H54 (cell line): ENCODE measurements at regions not wholly inside any gene's neighbourhood (a gene's known extent, or its start where the extent isn't known, plus 50 kb on each side); places are given as distances from the start of the nearest gene placed in this dataset.

Source experiments
- DNase-seq: peaks from one replicate; pipeline ENCODE4 v3.0.0; 2011; ENCODE audit warnings: low spot score, mixed read lengths; ENCODE audit not compliant: insufficient read length
- FAIRE-seq: peaks from 3 replicates; lab custom pipeline; 2011; peaks lifted over from hg19 to GRCh38; lab: Jason Lieb, UNC
- POLR2A ChIP-seq: IDR thresholded peaks from 2 replicates; pipeline ENCODE4 v1.6.1; 2011; ENCODE audit warnings: low read depth, mild to moderate bottlenecking, low read length

DNA sequence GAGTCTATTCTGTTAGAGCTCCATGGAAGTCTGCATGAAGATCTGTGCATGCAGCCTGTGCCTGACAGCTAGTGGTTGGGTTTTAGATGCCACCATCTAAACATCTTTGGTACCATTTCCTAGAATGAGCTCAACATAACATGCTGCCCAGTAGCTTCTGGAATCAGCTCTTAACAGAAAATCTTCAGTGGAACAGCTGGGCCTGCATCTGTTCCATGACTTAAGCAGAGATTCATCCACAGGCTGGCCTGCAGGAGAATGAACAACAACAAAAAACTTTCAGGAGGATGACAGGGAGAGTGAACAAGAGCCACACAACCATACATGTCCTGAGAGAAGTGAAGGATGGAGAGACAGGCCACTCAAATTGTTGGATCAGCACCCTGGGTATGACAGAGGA lies 316.6 kb downstream of the RDH14 start:
- FAIRE-seq = no peak
- DNase-seq = no peak
- TF ChIP-seq POLR2A = no peak

DNA sequence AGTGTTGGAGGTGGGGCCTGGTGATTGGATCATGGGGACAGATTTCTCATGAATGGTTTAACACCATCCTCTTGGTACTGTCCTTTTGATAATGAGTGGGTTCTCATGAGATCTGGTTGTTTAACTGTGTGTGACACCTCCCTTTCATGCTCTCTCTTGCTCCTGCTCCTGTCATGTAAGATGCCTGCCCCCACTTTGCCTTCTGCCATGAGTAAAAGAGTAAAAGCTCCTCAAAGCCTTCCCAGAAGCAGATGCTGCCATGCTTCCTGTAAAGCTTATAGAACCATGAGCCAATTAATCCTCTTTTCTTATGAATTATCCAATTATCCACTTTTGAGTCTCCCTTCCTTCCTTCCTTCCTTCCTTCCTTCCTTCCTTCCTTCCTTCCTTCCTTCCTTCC lies 317.7 kb downstream of the RDH14 start:
- FAIRE-seq (no peak), DNase-seq (no peak)
- no peak for TF ChIP-seq POLR2A

DNA sequence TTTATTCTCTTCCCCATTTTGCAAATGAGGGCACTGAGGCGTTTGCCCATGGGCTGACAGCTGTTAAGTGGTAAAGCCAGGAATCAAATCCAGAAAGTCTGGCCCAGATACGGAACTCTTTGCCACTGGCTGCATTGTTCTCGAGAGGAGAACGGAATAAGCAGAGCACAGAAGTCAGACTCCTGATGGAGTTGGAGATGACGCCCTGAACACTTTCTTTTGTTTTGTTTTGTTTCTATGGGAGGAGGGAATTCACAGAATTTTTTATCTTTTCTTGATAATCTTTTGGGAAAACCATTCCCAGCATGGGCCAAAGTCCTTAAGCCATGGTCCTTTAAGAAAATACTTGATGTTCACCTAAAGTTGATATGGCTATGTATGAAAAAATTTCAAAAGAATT lies 322.2 kb downstream of the RDH14 start:
- no peak for TF ChIP-seq POLR2A
- no peak for DNase-seq
- no peak for FAIRE-seq

DNA sequence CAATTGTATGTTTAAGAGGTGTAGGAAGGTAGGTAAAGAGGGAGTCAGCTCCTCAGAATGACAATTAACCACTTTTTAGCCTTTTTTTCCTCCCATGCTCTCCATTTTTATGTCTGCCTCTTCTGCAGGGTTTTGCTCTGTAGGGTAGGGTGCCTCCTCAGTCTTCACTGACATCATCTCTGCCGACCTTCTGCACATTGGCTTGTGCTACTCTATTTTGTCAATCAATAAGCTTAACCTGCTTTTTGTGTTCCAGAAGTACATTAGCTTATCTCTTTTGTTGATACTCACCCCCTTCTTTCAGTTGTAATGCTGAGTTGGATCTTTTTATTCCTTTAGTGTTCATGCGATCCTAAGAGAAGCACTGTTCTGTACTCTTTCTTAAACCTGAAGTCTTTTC lies 323.2 kb downstream of the RDH14 start:
- FAIRE-seq (no peak), DNase-seq (no peak)
- no peak for TF ChIP-seq POLR2A

DNA sequence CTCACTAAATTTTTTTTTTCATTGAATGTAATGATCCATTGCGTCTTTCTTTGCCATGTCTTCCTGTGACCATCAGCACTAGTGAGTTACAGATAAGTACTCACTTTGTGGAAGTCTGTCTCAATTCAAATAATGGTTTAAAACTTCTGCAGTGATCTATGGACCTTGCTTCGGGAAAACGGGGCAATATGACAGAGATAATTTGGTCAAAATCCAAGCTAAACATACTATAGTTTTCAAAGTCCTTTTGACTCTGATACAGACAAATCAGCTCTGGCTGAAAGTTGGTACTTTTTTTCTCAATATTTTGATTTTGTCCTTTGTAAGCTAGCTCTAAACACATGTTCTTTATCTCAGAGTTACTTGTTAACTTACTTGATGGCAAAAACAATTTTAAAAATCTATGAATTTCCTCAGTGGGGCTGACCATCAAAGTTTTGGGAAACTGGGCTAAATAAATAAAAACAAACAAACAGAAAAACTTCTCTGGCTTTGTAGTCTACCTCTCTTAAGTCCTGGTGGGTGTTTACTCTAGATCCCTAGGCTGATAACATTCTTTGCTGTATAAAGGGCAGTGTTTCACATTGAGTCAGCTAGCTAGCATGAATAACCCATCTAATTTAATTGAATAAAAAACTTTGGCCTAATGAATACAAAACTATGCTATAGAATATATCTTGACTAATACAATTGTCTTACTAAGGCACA lies 327.6 kb downstream of the RDH14 start:
- no peak for DNase-seq
- FAIRE-seq = no peak
- TF ChIP-seq POLR2A = no peak

DNA sequence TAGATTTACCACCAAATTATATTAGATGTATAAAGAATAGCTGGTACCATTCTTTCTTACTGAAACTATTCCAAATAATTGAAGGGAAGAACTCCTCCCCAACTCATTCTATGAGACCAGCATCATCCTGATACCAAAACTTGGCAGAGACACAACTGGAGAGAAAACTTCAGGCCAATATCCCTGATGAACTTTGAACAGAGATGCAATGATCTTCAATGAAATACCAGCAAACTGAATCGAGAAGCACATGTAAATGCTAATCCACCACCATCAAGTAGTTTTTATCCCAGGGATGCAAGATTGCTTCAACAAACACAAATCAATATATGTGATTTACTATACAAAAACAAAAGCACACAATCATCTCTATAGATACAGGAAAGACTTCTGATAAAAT lies 329.8 kb downstream of the RDH14 start:
- TF ChIP-seq POLR2A = no peak
- no peak for FAIRE-seq
- DNase-seq = no peak

GRCh38 chr2:18219676-18220075 lies 340.8 kb downstream of the RDH14 start:
- no peak for TF ChIP-seq POLR2A
- DNase-seq = no peak
- FAIRE-seq = no peak

GRCh38 chr2:18218160-18218933 lies 339.9 kb downstream of the KCNS3 start:
- TF ChIP-seq POLR2A = no peak
- no peak for DNase-seq
- FAIRE-seq = no peak

DNA sequence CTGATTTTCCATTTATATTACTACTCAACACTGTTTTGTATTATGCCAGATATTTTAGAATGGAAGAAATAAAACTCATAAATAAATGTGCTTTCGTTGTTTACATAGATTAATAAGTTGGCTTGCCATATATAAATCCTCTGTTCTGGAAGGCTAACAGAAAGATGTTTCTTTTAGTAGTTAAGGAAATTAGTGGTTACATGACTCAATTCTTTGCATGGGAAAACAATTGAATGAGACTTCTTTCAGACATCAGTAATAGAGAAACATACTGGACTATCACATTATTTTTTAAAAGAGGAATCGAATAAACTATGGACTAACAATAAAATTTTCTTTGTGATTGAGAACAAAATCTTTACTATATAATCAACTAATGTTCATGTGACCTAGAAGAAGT lies 336.5 kb downstream of the KCNS3 start:
- FAIRE-seq = no peak
- DNase-seq = no peak
- no peak for TF ChIP-seq POLR2A

GRCh38 chr2:18213986-18214385 lies 335.5 kb downstream of the KCNS3 start:
- TF ChIP-seq POLR2A = no peak
- FAIRE-seq (no peak), DNase-seq (no peak)

GRCh38 chr2:18209934-18210639 lies 331.6 kb downstream of the KCNS3 start:
- FAIRE-seq = no peak
- DNase-seq = no peak
- TF ChIP-seq POLR2A = no peak

DNA sequence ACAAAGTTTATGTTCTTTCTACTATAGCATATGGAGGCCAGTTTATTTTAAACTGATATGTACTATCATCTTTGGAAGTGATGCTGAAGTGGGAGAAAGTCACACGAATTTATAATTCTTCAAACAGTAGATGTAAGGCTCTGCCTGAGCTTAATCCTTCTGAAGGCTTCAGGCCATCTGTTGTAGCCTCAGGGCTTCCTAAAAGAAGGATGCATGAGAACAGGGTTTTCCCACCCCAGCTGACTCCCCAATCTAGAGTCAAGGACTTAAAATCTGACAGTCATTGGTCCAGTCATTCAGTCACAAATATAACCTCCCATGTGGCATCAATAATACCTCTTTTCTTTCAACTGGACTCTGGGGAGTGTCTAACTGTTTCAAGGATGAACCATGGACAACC lies 330.5 kb downstream of the KCNS3 start:
- DNase-seq (no peak), FAIRE-seq (no peak)
- no peak for TF ChIP-seq POLR2A

DNA sequence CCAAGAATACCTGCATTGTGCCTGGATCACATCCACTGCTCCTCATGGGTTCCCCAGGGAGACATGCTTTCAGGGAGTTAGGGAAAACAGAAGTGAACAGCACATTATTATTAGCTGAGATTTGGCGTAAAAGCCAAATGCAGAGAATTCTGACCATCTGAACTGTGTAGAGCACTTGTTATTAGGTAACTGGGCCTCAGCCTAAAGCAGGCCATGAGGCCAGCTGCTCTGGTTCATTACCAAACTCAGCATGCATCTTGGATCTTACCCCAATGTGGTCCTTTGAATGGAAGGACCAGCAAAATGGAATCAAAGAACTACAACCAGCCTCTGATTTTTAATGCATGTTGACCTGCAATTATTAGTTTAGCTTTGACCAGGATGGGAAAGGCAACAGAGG lies 322.3 kb downstream of the KCNS3 start:
- TF ChIP-seq POLR2A = no peak
- DNase-seq = no peak
- FAIRE-seq = no peak

DNA sequence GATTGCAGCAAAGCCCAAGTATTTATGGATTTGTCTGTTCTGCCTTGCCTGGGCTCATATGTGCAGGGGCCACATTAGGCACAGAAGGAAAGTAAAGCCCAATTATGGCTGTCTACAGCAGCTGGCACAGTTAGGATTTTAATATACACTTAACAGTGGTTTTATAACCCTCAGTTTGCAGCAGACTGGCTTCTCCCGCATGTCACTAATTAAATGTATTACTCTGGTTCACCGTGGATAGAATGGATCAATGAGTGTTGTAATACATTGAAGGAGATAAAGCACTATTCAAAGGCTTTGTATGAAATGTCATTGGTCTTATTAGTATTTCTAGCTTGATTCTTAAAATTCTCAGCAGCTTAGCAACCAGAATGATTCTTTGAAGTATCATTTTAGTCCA lies 320.2 kb downstream of the KCNS3 start:
- TF ChIP-seq POLR2A = no peak
- FAIRE-seq = no peak
- no peak for DNase-seq

DNA sequence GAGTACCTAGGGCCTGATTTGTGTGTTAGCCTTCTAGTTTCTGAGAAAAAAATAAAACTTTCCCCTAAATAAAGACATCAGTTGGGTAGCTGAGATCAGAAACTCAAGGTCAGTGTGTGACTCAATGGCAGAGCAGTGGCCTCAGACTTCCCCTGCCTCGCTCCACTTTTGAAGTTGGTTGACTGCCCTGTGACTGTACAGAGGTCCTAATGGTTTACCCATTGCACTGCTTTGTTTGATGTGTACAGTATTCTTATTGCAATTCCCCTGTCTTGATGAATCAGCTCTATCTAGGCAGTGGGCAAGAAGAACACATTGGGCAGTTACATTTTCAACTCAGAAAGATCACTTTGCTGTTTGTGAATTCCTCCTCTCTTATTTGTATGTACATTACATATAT lies 315.7 kb downstream of the KCNS3 start:
- no peak for TF ChIP-seq POLR2A
- DNase-seq (no peak), FAIRE-seq (no peak)
